Natural killer cell (primary cell): ENCODE measurements at regions not wholly inside any gene's neighbourhood (a gene's known extent, or its start where the extent isn't known, plus 50 kb on each side); places are given as distances from the start of the nearest gene placed in this dataset.
"Not testable (repeated sequence)": the region's sequence is repeated elsewhere in the genome, so short reads cannot be mapped to it uniquely, and the experiment has no call there.

ENCODE experiments used
- ATAC-seq, 3 donors: fragments of 150-1000 bp in 2 of 3; fragments of 200-7000 bp in 1 of 3; cut with Tn5 transposase; 1 replicate in 1 of 3; 2 replicates in 2 of 3; pipeline ENCODE4 v1.10.0; 2021; ENCODE audit warnings: mild to moderate bottlenecking in 2 of 3, moderate library complexity in 2 of 3
- DNase-seq, 2 donors: peaks; one replicate each; pipeline versions ENCODE4 v3.0.0 to v3.0.0-alpha.2; 2013 to 2021; ENCODE audit warnings: mixed read lengths in 1 of 2
- H3K27ac ChIP-seq: one replicate; pipeline ENCODE4 v1.5.1; 2013; ENCODE audit warnings: mild to moderate bottlenecking, low read length
- H3K27me3 ChIP-seq: one replicate; pipeline ENCODE4 v1.6.1; 2013; ENCODE audit warnings: low read length; ENCODE audit not compliant: control insufficient read depth, insufficient read depth
- H3K36me3 ChIP-seq: one replicate; pipeline ENCODE4 v1.6.1; 2013; ENCODE audit warnings: low read length; ENCODE audit not compliant: control insufficient read depth, insufficient read depth
- H3K4me1 ChIP-seq: one replicate; pipeline ENCODE4 v1.6.1; 2013; ENCODE audit warnings: low read length; ENCODE audit not compliant: control insufficient read depth, insufficient read depth
- H3K4me3 ChIP-seq: one replicate; pipeline ENCODE4 v1.5.1; 2013; ENCODE audit warnings: low read length
- H3K9me3 ChIP-seq: one replicate; pipeline ENCODE4 v1.6.1; 2013; ENCODE audit warnings: low read length; ENCODE audit not compliant: control insufficient read depth, insufficient read depth
- H3K27ac Mint-ChIP-seq, 2 donors: one replicate each; pipeline ENCODE4 v1.8.0; 2022; ENCODE audit warnings: mild to moderate bottlenecking in 2 of 2, mixed read lengths in 2 of 2, moderate library complexity in 1 of 2
- H3K27me3 Mint-ChIP-seq, 2 donors: one replicate each; pipeline ENCODE4 v1.8.0; 2022; ENCODE audit warnings: low read depth in 2 of 2, mixed read lengths in 2 of 2
- H3K36me3 Mint-ChIP-seq: one replicate; pipeline ENCODE4 v1.8.0; 2022; ENCODE audit warnings: mixed read lengths
- H3K4me1 Mint-ChIP-seq, 2 donors: one replicate each; pipeline ENCODE4 v1.8.0; 2022; ENCODE audit warnings: mixed read lengths in 2 of 2
- H3K4me3 Mint-ChIP-seq: one replicate; pipeline ENCODE4 v1.8.0; 2022; ENCODE audit warnings: mild to moderate bottlenecking, moderate library complexity, mixed read lengths
- H3K9me3 Mint-ChIP-seq, 2 donors: one replicate each; pipeline ENCODE4 v1.8.0; 2022; ENCODE audit warnings: mixed read lengths in 2 of 2
- CTCF ChIP-seq: fragments of 200-600 bp; IDR thresholded peaks from one replicate; pipeline ENCODE4 v1.8.0; 2022; ENCODE audit warnings: antibody characterized with exemption
- WGBS: methylation state at CpG from one replicate; pipeline ENCODE4 v1.1.7; 2013; ENCODE audit warnings: missing lambda C conversion rate; ENCODE audit not compliant: insufficient coverage; 5-methylcytosine and 5-hydroxymethylcytosine counted together
- intact Hi-C: fragments of 100-400 bp; cut with micrococcal nuclease; formaldehyde crosslinking; loops from one replicate; pipeline ENCODE4 v1.14.2; 2022

GRCh38 chr4:9670725-9671124, 110.7 kb upstream of the DRD5 start:
- H3K9me3 ChIP-seq, H3K4me1 ChIP-seq, H3K36me3 ChIP-seq, H3K4me3 ChIP-seq, H3K27ac Mint-ChIP-seq, H3K4me3 Mint-ChIP-seq, H3K9me3 Mint-ChIP-seq, DNase-seq, intact Hi-C loops, H3K27me3 ChIP-seq, ATAC-seq, H3K36me3 Mint-ChIP-seq, H3K27ac ChIP-seq, H3K4me1 Mint-ChIP-seq: not testable (repeated sequence)
- WGBS, result 24% methylated on average over 10 of the region's 11 CpGs
- peaks cover 6 to 21% of the 10 kb centered on the region in 2 donors for H3K27me3 Mint-ChIP-seq

- WGBS, result 73% methylated on average over 8 of the region's 10 CpGs
- H3K9me3 Mint-ChIP-seq, H3K4me3 Mint-ChIP-seq, H3K27me3 ChIP-seq, H3K4me1 ChIP-seq, intact Hi-C loops, DNase-seq, H3K27ac ChIP-seq, H3K27me3 Mint-ChIP-seq, H3K36me3 Mint-ChIP-seq, H3K4me3 ChIP-seq, H3K36me3 ChIP-seq, H3K27ac Mint-ChIP-seq, H3K9me3 ChIP-seq, ATAC-seq, H3K4me1 Mint-ChIP-seq: not testable (repeated sequence)
Measured at GRCh38 chr4:9677357-9677756, 104.1 kb upstream of the DRD5 start.

GRCh38 chr4:9679704-9680478, 101.5 kb upstream of the DRD5 start:
- no peaks in the 10 kb centered on the region for H3K9me3 ChIP-seq
- 96% methylated on average over 30 of the region's 30 CpGs for WGBS
- no peak for TF ChIP-seq CTCF
- H3K4me1 ChIP-seq, result no peaks in the 10 kb centered on the region
- no peak overlapping the region for H3K27ac Mint-ChIP-seq
- H3K4me1 Mint-ChIP-seq, result no peaks in the 10 kb centered on the region
- DNase-seq (no peak), ATAC-seq (no peak)
- H3K36me3 ChIP-seq, result no peaks in the 10 kb centered on the region
- H3K4me3 ChIP-seq, result no peak overlapping the region
- no peak overlapping the region for H3K4me3 Mint-ChIP-seq
- H3K27me3 ChIP-seq, result no peaks in the 10 kb centered on the region
- H3K9me3 Mint-ChIP-seq, result no peaks in the 10 kb centered on the region
- H3K36me3 Mint-ChIP-seq, result no peaks in the 10 kb centered on the region
- H3K27me3 Mint-ChIP-seq, result peaks cover 0 to 6% of the 10 kb centered on the region in 2 donors
- no peak overlapping the region for H3K27ac ChIP-seq
- intact Hi-C loops, result no loop called here

GRCh38 chr4:9683174-9683573, 98.3 kb upstream of the DRD5 start:
- H3K9me3 Mint-ChIP-seq, DNase-seq, ATAC-seq, intact Hi-C loops, H3K27me3 ChIP-seq, H3K9me3 ChIP-seq, H3K27me3 Mint-ChIP-seq, H3K36me3 ChIP-seq, H3K4me3 Mint-ChIP-seq, H3K36me3 Mint-ChIP-seq, H3K4me1 ChIP-seq, H3K27ac ChIP-seq, H3K4me1 Mint-ChIP-seq, H3K4me3 ChIP-seq, H3K27ac Mint-ChIP-seq: not testable (repeated sequence)
- 91% methylated on average over 5 of the region's 5 CpGs for WGBS

- H3K27me3 ChIP-seq, H3K4me3 Mint-ChIP-seq, H3K9me3 ChIP-seq, H3K36me3 ChIP-seq, H3K27me3 Mint-ChIP-seq, H3K4me3 ChIP-seq, intact Hi-C loops, ATAC-seq, H3K27ac Mint-ChIP-seq, H3K27ac ChIP-seq, H3K9me3 Mint-ChIP-seq, H3K4me1 Mint-ChIP-seq, DNase-seq, H3K4me1 ChIP-seq, H3K36me3 Mint-ChIP-seq: not testable (repeated sequence)
- WGBS, result 96% methylated on average over 5 of the region's 5 CpGs
Measured at GRCh38 chr4:9685016-9685415, 96.4 kb upstream of the DRD5 start.
